Endothelial cell of umbilical vein (primary cell): ENCODE measurements at regions not wholly inside any gene's neighbourhood (a gene's known extent, or its start where the extent isn't known, plus 50 kb on each side); places are given as distances from the start of the nearest gene placed in this dataset.

Source experiments
- BruUV-seq: library from RNA; stranded (reverse); fragments of 400-500 nt; replicated peaks from 2 replicates; lab custom pipeline; 2021; lab: Mats Ljungman, UMichigan
- CTCF ChIA-PET: fragments of 300-600, 350-600 bp; sonication (Branson Sonifier 250); formaldehyde crosslinking; loops from one replicate; lab custom pipeline; 2021; ENCODE audit warnings: antibody characterized with exemption, inconsistent platforms; lab: Charles Lee
- POLR2A ChIA-PET: fragments of 300-600, 350-600 bp; sonication (Branson Sonifier 250); formaldehyde crosslinking; loops from one replicate; lab custom pipeline; 2021; ENCODE audit warnings: antibody characterized with exemption, inconsistent platforms; lab: Charles Lee
- DNase-seq: peaks from one replicate; pipeline ENCODE4 v3.0.0-alpha.2; 2011; ENCODE audit warnings: low read depth, low spot score
- FAIRE-seq: peaks from 2 replicates; lab custom pipeline; 2011; peaks lifted over from hg19 to GRCh38; lab: Jason Lieb, UNC
- H2AFZ ChIP-seq: 2 replicates; pipeline ENCODE4 v1.6.0; 2012; ENCODE audit warnings: low read depth, low read length, control low read depth, inconsistent platforms
- H3K27ac ChIP-seq: 2 replicates; pipeline ENCODE4 v1.5.1; 2011; ENCODE audit warnings: low read depth, mild to moderate bottlenecking, control low read depth, low read length, moderate library complexity; ENCODE audit not compliant: insufficient read depth
- H3K27me3 ChIP-seq, 2 experiments: 2 replicates each; pipeline versions ENCODE4 v1.6.0 to v1.6.1; 2011; ENCODE audit warnings: low read length in 2 of 2, mixed read lengths in 1 of 2; ENCODE audit not compliant: control insufficient read depth in 2 of 2, insufficient read depth in 2 of 2
- H3K36me3 ChIP-seq, 2 experiments: 2 replicates in 1 of 2; 3 replicates in 1 of 2; pipeline ENCODE4 v1.5.1; 2011; ENCODE audit warnings: low read length in 2 of 2, mild to moderate bottlenecking in 1 of 2, moderate library complexity in 1 of 2; ENCODE audit not compliant: control insufficient read depth in 2 of 2, insufficient read depth in 2 of 2; ENCODE audit errors: extremely low read depth in 1 of 2
- H3K4me1 ChIP-seq: 3 replicates; pipeline ENCODE4 v1.5.1; 2011; ENCODE audit warnings: mild to moderate bottlenecking, low read length; ENCODE audit not compliant: control insufficient read depth, insufficient read depth; ENCODE audit errors: extremely low read depth
- H3K4me2 ChIP-seq: 2 replicates; pipeline ENCODE4 v1.6.1; 2011; ENCODE audit warnings: low read length, control low read depth, mixed read lengths; ENCODE audit not compliant: insufficient read depth
- H3K4me3 ChIP-seq, 3 experiments: fragments of 200-600 bp in 1 of 3; sonication (generic), shearing (Covaris generic) in 1 of 3; replicated peaks in 1 of 3; 2 replicates each; pipeline ENCODE4 v1.5.1; 2011 to 2016; ENCODE audit warnings: control low read depth in 3 of 3, low read length in 3 of 3, mild to moderate bottlenecking in 2 of 3, inconsistent platforms in 1 of 3, low read depth in 1 of 3, moderate library complexity in 1 of 3; ENCODE audit not compliant: insufficient read depth in 1 of 3
- H3K79me2 ChIP-seq: 2 replicates; pipeline ENCODE4 v1.6.0; 2012; ENCODE audit warnings: low read length, inconsistent platforms; ENCODE audit not compliant: control insufficient read depth, insufficient read depth
- H3K9ac ChIP-seq: replicated peaks from 2 replicates; pipeline ENCODE3; 2011; ENCODE audit warnings: low read length, control low read depth; ENCODE audit not compliant: insufficient read depth; ENCODE audit errors: extremely low read depth
- H3K9me1 ChIP-seq: replicated peaks from 3 replicates; pipeline ENCODE4 v1.6.0; 2011; ENCODE audit warnings: mild to moderate bottlenecking, low read length; ENCODE audit not compliant: control insufficient read depth, insufficient read depth; ENCODE audit errors: extremely low read depth
- H3K9me3 ChIP-seq: replicated peaks from 2 replicates; pipeline ENCODE4 v1.5.1; 2012; ENCODE audit warnings: low read length, inconsistent platforms; ENCODE audit not compliant: control insufficient read depth, insufficient read depth
- H4K20me1 ChIP-seq: replicated peaks from 2 replicates; pipeline ENCODE3; 2011; ENCODE audit warnings: mild to moderate bottlenecking, low read length; ENCODE audit not compliant: control insufficient read depth, insufficient read depth; ENCODE audit errors: extremely low read depth
- CTCF ChIP-seq, 2 donors: IDR thresholded peaks; 1 replicate in 1 of 2; 2 replicates in 1 of 2; pipeline ENCODE4 v1.5.1; 2011; ENCODE audit warnings: low read length in 2 of 2, mild to moderate bottlenecking in 2 of 2, moderate library complexity in 2 of 2, control low read depth in 1 of 2, inconsistent platforms in 1 of 2, low read depth in 1 of 2; ENCODE audit not compliant: insufficient read depth in 1 of 2; ENCODE audit errors: extremely low read depth in 1 of 2
- EZH2 ChIP-seq: IDR thresholded peaks from 2 replicates; pipeline ENCODE4 v1.6.1; 2012; ENCODE audit warnings: borderline replicate concordance, low read depth, mild to moderate bottlenecking, moderate library complexity, low read length, inconsistent platforms; ENCODE audit not compliant: severe bottlenecking
- FOS ChIP-seq: IDR thresholded peaks from 2 replicates; pipeline ENCODE4 v1.6.1; 2011; ENCODE audit warnings: mild to moderate bottlenecking, low read length, moderate library complexity, borderline replicate concordance; ENCODE audit not compliant: insufficient read depth
- JUN ChIP-seq: IDR thresholded peaks from 2 replicates; pipeline ENCODE4 v1.6.1; 2011; ENCODE audit warnings: borderline replicate concordance, low read depth; ENCODE audit not compliant: insufficient read length, insufficient read depth
- POLR2AphosphoS5 ChIP-seq: IDR thresholded peaks from 2 replicates; pipeline ENCODE4 v1.6.1; 2012; ENCODE audit warnings: low read depth, mild to moderate bottlenecking, control low read depth, low read length, moderate library complexity; ENCODE audit not compliant: insufficient read depth
- dilution Hi-C: fragments of 300-500 bp; cut with MboI; formaldehyde crosslinking; loops from one replicate; pipeline ENCODE4 v1.15.0; 2019; ENCODE audit warnings: low sequenced_read_pairs; ENCODE audit not compliant: extremely low pct_ligation_motif_present
- intact Hi-C: fragments of 100-400 bp; cut with micrococcal nuclease; formaldehyde crosslinking; loops from one replicate; pipeline ENCODE4 v1.10.0; 2022

DNA sequence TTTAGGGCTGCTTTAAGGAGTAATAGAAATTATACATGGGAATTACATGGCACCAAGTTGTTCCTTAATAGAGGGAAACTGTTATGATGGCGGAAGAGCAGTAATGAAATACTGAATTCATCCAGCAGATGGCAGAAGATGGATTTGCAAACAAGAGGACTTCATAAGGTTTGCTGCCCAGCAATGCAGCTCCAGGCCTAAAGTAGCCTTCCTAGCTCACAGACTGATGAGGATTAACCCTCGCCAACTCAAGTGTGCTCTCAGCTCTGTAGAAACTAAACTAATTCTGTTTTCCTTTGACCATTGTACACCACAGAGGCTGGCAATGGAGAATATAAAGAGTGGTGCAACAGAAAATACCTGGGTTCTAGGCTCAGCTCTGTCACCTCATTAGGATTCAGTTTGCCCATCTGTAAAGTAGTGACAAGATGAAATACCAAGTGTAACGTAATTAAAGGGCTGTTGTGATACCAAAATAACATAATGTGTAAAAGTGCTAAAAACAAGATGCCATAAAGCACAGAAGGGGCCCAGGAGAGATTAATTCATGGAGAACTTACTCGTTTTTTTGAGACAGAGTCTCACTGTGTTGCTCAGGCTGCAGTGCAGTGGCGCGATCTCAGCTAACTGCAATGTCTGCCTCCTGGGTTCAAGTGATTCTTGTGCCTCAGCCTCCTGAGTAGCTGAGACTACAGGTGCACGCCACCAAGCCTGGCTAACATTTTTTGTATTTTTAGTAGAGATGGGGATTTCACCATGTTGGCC lies 102.4 kb upstream of the SERBP1 start:
- H3K4me1 ChIP-seq = peaks cover 10% of the 10 kb centered on the region
- no peaks in the 10 kb centered on the region for H3K27me3 ChIP-seq
- H2AFZ ChIP-seq = no peak overlapping the region
- H3K9ac ChIP-seq = no peak overlapping the region
- peak; percentile 49 to 56 for TF ChIP-seq CTCF (IDR thresholded peaks at IDR 0.05; ENCODE audit: extremely low read depth in 1 of 2, insufficient read depth in 1 of 2, low read depth in 1 of 2, low read length in 2 of 2)
- no peak for TF ChIP-seq EZH2
- DNase-seq (peak; percentile 86), FAIRE-seq (peak; percentile 78)
- H4K20me1 ChIP-seq = no peaks in the 10 kb centered on the region
- ChIA-PET POLR2A (interaction anchor here (1.2 kb wide), 1 partner anchor 227 kb away, joined by 8 read pairs; no protein-coding TSS in a partner anchor), CTCF (interaction anchor here (0.6 to 9.9 kb wide), 42 partner anchors 8 to 813 kb away, joined by 3 to 392 read pairs (median 4); partner anchors contain the start of gene GADD45A)
- no peak overlapping the region for H3K27ac ChIP-seq
- no peaks in the 10 kb centered on the region for H3K9me3 ChIP-seq
- no peaks in the 10 kb centered on the region for H3K36me3 ChIP-seq
- H3K9me1 ChIP-seq = no peaks in the 10 kb centered on the region
- dilution Hi-C loops (loop anchor here (25.0 kb wide), 1 partner anchor 230 kb away; no protein-coding TSS in a partner anchor), intact Hi-C loops (loop anchor here (1.0 to 10.0 kb wide), 3 partner anchors 300 to 812 kb away; partner anchors contain the start of gene GNG12)
- H3K4me3 ChIP-seq = no peak overlapping the region
- BruUV-seq = no TSS peak
- no peaks in the 10 kb centered on the region for H3K79me2 ChIP-seq
- H3K4me2 ChIP-seq = no peak overlapping the region

DNA sequence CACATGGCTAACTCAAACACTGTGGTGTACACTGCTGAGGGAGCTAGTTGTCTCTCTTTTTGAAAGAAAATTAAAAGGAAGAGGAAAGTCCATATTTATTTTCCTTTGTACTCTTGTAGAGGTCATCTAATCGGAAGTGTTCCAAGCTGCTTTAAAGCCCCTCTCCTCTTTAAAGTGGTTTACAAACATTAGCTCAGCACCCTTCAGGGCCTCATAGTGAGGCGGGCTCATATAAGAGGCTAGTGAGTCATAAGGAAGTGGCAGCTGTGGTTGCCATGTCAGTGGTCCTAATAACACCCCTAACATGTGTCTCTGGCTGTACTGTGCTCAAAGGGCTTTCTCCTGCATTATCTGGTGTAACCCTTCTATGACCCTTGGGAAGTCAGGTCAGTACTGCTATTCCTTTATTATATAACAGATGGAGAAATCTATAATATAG lies 104.4 kb upstream of the SERBP1 start:
- Histone ChIP-seq H3K79me2 (no peaks in the 10 kb centered on the region), H3K4me1 (peaks cover 10% of the 10 kb centered on the region), H3K27me3 (no peaks in the 10 kb centered on the region), H3K36me3 (no peaks in the 10 kb centered on the region), H3K9me1 (no peaks in the 10 kb centered on the region), H3K9me3 (no peaks in the 10 kb centered on the region), H3K27ac (no peak overlapping the region), H3K4me3 (no peak overlapping the region), H2AFZ (no peak overlapping the region), H4K20me1 (no peaks in the 10 kb centered on the region), H3K9ac (no peak overlapping the region), H3K4me2 (no peak overlapping the region)
- dilution Hi-C loops (loop anchor here (25.0 kb wide), 1 partner anchor 228 kb away; no protein-coding TSS in a partner anchor), intact Hi-C loops (loop anchor here (1.0 to 10.0 kb wide), 7 partner anchors 27 to 810 kb away; partner anchors contain the start of gene GNG12)
- DNase-seq = peak; percentile 55
- CTCF ChIA-PET = interaction anchor here (0.8 to 9.9 kb wide), 36 partner anchors 8 to 578 kb away, joined by 3 to 392 read pairs (median 6); partner anchors contain the start of gene GADD45A
- no TSS peak for BruUV-seq
- FAIRE-seq = no peak
- TF ChIP-seq FOS (peak; percentile 57), JUN (peak; percentile 63), POLR2AphosphoS5 (no peak)
- POLR2A ChIA-PET = interaction anchor here (1.2 kb wide), 1 partner anchor 151 kb away, joined by 4 read pairs; no protein-coding TSS in a partner anchor
